H1 (cell line): ENCODE measurements at regions not wholly inside any gene's neighbourhood (a gene's known extent, or its start where the extent isn't known, plus 50 kb on each side); places are given as distances from the start of the nearest gene placed in this dataset.

ENCODE experiments used
- CTCF ChIA-PET: fragments of 300-600 bp; sonication (Branson Sonifier 250); formaldehyde crosslinking; loops from one replicate; lab custom pipeline; 2021; ENCODE audit not compliant: partially characterized antibody; lab: Charles Lee
- POLR2A ChIA-PET: fragments of 300-600 bp; sonication (Branson Sonifier 250); formaldehyde crosslinking; loops from one replicate; lab custom pipeline; 2021; ENCODE audit warnings: inconsistent platforms; ENCODE audit not compliant: partially characterized antibody; lab: Charles Lee
- DNase-seq, 2 experiments: peaks; one replicate each; pipeline versions ENCODE4 v3.0.0 to v3.0.0-alpha.2; 2010 to 2022; ENCODE audit warnings: low spot score in 2 of 2, low read depth in 1 of 2, mixed read lengths in 1 of 2
- FAIRE-seq: peaks from 2 replicates; lab custom pipeline; 2011; peaks lifted over from hg19 to GRCh38; lab: Jason Lieb, UNC
- H2AFZ ChIP-seq: 2 replicates; pipeline ENCODE4 v1.8.1; 2012; ENCODE audit warnings: low read length, inconsistent platforms
- H2AK5ac ChIP-seq: 2 replicates; pipeline ENCODE4 v1.6.1; 2013; ENCODE audit warnings: low read depth, low read length
- H2BK120ac ChIP-seq: replicated peaks from 2 replicates; pipeline ENCODE3; 2013; ENCODE audit warnings: low read depth, low read length, inconsistent platforms
- H2BK12ac ChIP-seq: 2 replicates; pipeline ENCODE4 v1.6.1; 2013; ENCODE audit warnings: low read depth, low read length
- H2BK15ac ChIP-seq: 2 replicates; pipeline ENCODE4 v1.6.1; 2013; ENCODE audit warnings: low read length
- H2BK20ac ChIP-seq: 2 replicates; pipeline ENCODE4 v1.6.1; 2013; ENCODE audit warnings: low read length
- H2BK5ac ChIP-seq: 2 replicates; pipeline ENCODE4 v1.6.1; 2013; ENCODE audit warnings: low read depth, low read length
- H3K14ac ChIP-seq: 2 replicates; pipeline ENCODE4 v1.6.1; 2013; ENCODE audit warnings: inconsistent platforms; ENCODE audit not compliant: insufficient read length
- H3K18ac ChIP-seq: 2 replicates; pipeline ENCODE4 v1.6.1; 2013; ENCODE audit warnings: low read length; ENCODE audit errors: extremely low read depth
- H3K23ac ChIP-seq: 2 replicates; pipeline ENCODE4 v1.6.1; 2013; ENCODE audit warnings: inconsistent platforms; ENCODE audit not compliant: insufficient read length
- H3K23me2 ChIP-seq: 2 replicates; pipeline ENCODE4 v1.6.1; 2013; ENCODE audit warnings: low read depth, low read length
- H3K27ac ChIP-seq: 2 replicates; pipeline ENCODE4 v1.6.1; 2011; ENCODE audit warnings: low read depth, low read length, inconsistent platforms
- H3K27me3 ChIP-seq, 4 experiments: replicated peaks in 1 of 4; 1 replicate in 1 of 4; 2 replicates in 3 of 4; pipeline versions ENCODE4 v1.6.1 to v1.8.1; 2011 to 2013; ENCODE audit warnings: low read length in 3 of 4, mild to moderate bottlenecking in 3 of 4, inconsistent platforms in 2 of 4, mixed read lengths in 2 of 4, moderate library complexity in 1 of 4; ENCODE audit not compliant: control insufficient read depth in 3 of 4, insufficient read depth in 3 of 4; ENCODE audit errors: extremely low read depth in 1 of 4
- H3K36me3 ChIP-seq, 4 experiments: 2 replicates each; pipeline versions ENCODE4 v1.6.1 to v1.8.1; 2011 to 2013; ENCODE audit warnings: mild to moderate bottlenecking in 4 of 4, low read length in 3 of 4, moderate library complexity in 2 of 4, control low read depth in 1 of 4, inconsistent platforms in 1 of 4; ENCODE audit not compliant: insufficient read depth in 4 of 4, control insufficient read depth in 2 of 4
- H3K4ac ChIP-seq: replicated peaks from 2 replicates; pipeline ENCODE3; 2013; ENCODE audit warnings: low read length, low read depth, mixed read lengths, inconsistent platforms; ENCODE audit not compliant: insufficient read length
- H3K4me1 ChIP-seq, 4 experiments: replicated peaks in 1 of 4; 1 replicate in 1 of 4; 2 replicates in 3 of 4; pipeline versions ENCODE4 v1.6.1 to v1.8.1; 2011 to 2013; ENCODE audit warnings: low read length in 3 of 4, inconsistent platforms in 2 of 4, mixed read lengths in 1 of 4; ENCODE audit not compliant: insufficient read depth in 4 of 4, control insufficient read depth in 3 of 4
- H3K4me2 ChIP-seq, 2 experiments: 2 replicates each; pipeline versions ENCODE4 v1.6.1 to v1.8.1; 2011 to 2013; ENCODE audit warnings: low read depth in 2 of 2, low read length in 2 of 2, control low read depth in 1 of 2, inconsistent platforms in 1 of 2, mild to moderate bottlenecking in 1 of 2; ENCODE audit not compliant: insufficient read depth in 1 of 2
- H3K4me3 ChIP-seq, 4 experiments: fragments of 200-600, 300-600 bp in 1 of 4; sonication (generic), shearing (Covaris generic), sonication (Bioruptor Twin) in 1 of 4; 2 replicates each; pipeline versions ENCODE4 v1.5.1 to v1.8.1; 2011 to 2016; ENCODE audit warnings: low read length in 4 of 4, low read depth in 3 of 4, control low read depth in 2 of 4, inconsistent platforms in 2 of 4, mild to moderate bottlenecking in 2 of 4, mixed read lengths in 1 of 4, moderate library complexity in 1 of 4; ENCODE audit not compliant: insufficient read depth in 2 of 4; ENCODE audit errors: extremely low read depth in 1 of 4
- H3K56ac ChIP-seq: replicated peaks from 2 replicates; pipeline ENCODE3; 2013; ENCODE audit warnings: low read depth, mild to moderate bottlenecking, mixed read lengths, low read length, inconsistent platforms; ENCODE audit not compliant: insufficient read length
- H3K79me1 ChIP-seq: 2 replicates; pipeline ENCODE4 v1.6.1; 2013; ENCODE audit warnings: low read depth, low read length, control low read depth
- H3K79me2 ChIP-seq, 2 experiments: 2 replicates each; pipeline versions ENCODE4 v1.6.1 to v1.8.1; 2012 to 2013; ENCODE audit warnings: low read length in 2 of 2, mild to moderate bottlenecking in 2 of 2, inconsistent platforms in 1 of 2; ENCODE audit not compliant: insufficient read depth in 2 of 2, control insufficient read depth in 1 of 2
- H3K9ac ChIP-seq, 4 experiments: replicated peaks in 1 of 4; 1 replicate in 1 of 4; 2 replicates in 3 of 4; pipeline versions ENCODE4 v1.6.1 to v1.8.1; 2011 to 2013; ENCODE audit warnings: low read depth in 3 of 4, low read length in 3 of 4, control low read depth in 2 of 4, mild to moderate bottlenecking in 2 of 4, moderate library complexity in 2 of 4, inconsistent platforms in 1 of 4; ENCODE audit errors: extremely low read depth in 1 of 4
- H3K9me3 ChIP-seq, 2 experiments: 2 replicates each; pipeline versions ENCODE4 v1.6.1 to v1.8.1; 2012 to 2013; ENCODE audit warnings: mild to moderate bottlenecking in 2 of 2, moderate library complexity in 2 of 2, control low read depth in 1 of 2, inconsistent platforms in 1 of 2, low read depth in 1 of 2, low read length in 1 of 2, mixed read lengths in 1 of 2; ENCODE audit not compliant: insufficient read depth in 2 of 2
- H4K20me1 ChIP-seq, 2 experiments: replicated peaks in 1 of 2; 2 replicates each; pipeline versions ENCODE3 to v1.8.1; 2011 to 2013; ENCODE audit warnings: inconsistent platforms in 2 of 2, low read length in 2 of 2, mild to moderate bottlenecking in 1 of 2; ENCODE audit not compliant: insufficient read depth in 2 of 2, control insufficient read depth in 1 of 2
- H4K5ac ChIP-seq: 2 replicates; pipeline ENCODE4 v1.6.1; 2013; ENCODE audit warnings: low read length, low read depth, mixed read lengths, inconsistent platforms; ENCODE audit not compliant: insufficient read length
- H4K8ac ChIP-seq: 2 replicates; pipeline ENCODE4 v1.8.0; 2013; ENCODE audit warnings: mild to moderate bottlenecking, moderate library complexity, low read length, inconsistent platforms; ENCODE audit not compliant: insufficient read depth; ENCODE audit errors: extremely low read depth
- H4K91ac ChIP-seq: replicated peaks from 2 replicates; pipeline ENCODE3; 2013; ENCODE audit warnings: low read length, mixed read lengths, inconsistent platforms; ENCODE audit not compliant: insufficient read length
- CBX5 ChIP-seq: fragments of 300-800, 300-1000 bp; sonication (generic); IDR thresholded peaks from 2 replicates; pipeline ENCODE4 v1.7.1; 2016; ENCODE audit warnings: antibody characterized with exemption, low read length, low read depth
- CBX8 ChIP-seq: fragments of 300-800, 300-1000 bp; sonication (generic); IDR thresholded peaks from 2 replicates; pipeline ENCODE4 v1.7.1; 2016; ENCODE audit warnings: low read depth, low read length, borderline replicate concordance
- JUN ChIP-seq: IDR thresholded peaks from 2 replicates; pipeline ENCODE4 v1.6.1; 2011; ENCODE audit warnings: low read depth, mild to moderate bottlenecking, improper control_type of control experiment, low read length
- KDM5A ChIP-seq: fragments of 200-600 bp; IDR thresholded peaks from 2 replicates; pipeline ENCODE4 v1.7.1; 2012; ENCODE audit warnings: mild to moderate bottlenecking, low read length, inconsistent platforms, mixed read lengths
- POLR2AphosphoS5 ChIP-seq: IDR thresholded peaks from 2 replicates; pipeline ENCODE4 v1.6.1; 2011; ENCODE audit warnings: low read depth, low read length
- RBBP5 ChIP-seq: IDR thresholded peaks from 2 replicates; pipeline ENCODE4 v1.7.1; 2012; ENCODE audit warnings: low read depth, mild to moderate bottlenecking, inconsistent platforms, low read length, moderate library complexity, borderline replicate concordance
- SIX5 ChIP-seq: IDR thresholded peaks from 2 replicates; pipeline ENCODE4 v1.6.1; 2011; ENCODE audit warnings: mild to moderate bottlenecking, low read depth, low read length
- SUZ12 ChIP-seq: fragments of 200-600 bp; sonication (generic); IDR thresholded peaks from 2 replicates; pipeline ENCODE4 v1.6.1; 2012; ENCODE audit warnings: mild to moderate bottlenecking, inconsistent platforms, low read length, moderate library complexity, mixed read lengths
- WGBS, 2 experiments: shearing (Covaris generic) in 1 of 2; methylation state at CpG; one replicate each; pipeline versions ENCODE4 v1.1.6 to v1.1.7; 2013 to 2015; ENCODE audit warnings: low lambda C conversion rate in 2 of 2, mixed read lengths in 2 of 2, inconsistent platforms in 1 of 2, low coverage in 1 of 2, missing lambda C conversion rate in 1 of 2; ENCODE audit not compliant: insufficient replicate concordance in 2 of 2, insufficient coverage in 1 of 2, insufficient read length in 1 of 2; ENCODE audit errors: extremely low coverage in 1 of 2, missing lambda C conversion rate in 1 of 2; 5-methylcytosine and 5-hydroxymethylcytosine counted together
- TF ChIP-seq, protein P1 (sequence below): IDR thresholded peaks from 2 replicates; pipeline ENCODE4 v1.6.1; 2012; ENCODE audit warnings: inconsistent platforms
- TF ChIP-seq, protein P2 (sequence below), 3 experiments: IDR thresholded peaks; 1 replicate in 2 of 3; 2 replicates in 1 of 3; pipeline versions ENCODE4 v1.5.1 to v1.6.1; 2011; ENCODE audit warnings: low read length in 3 of 3, mild to moderate bottlenecking in 3 of 3, inconsistent platforms in 2 of 3, low read depth in 1 of 3, moderate library complexity in 1 of 3; ENCODE audit not compliant: insufficient read depth in 1 of 3; ENCODE audit errors: control extremely low read depth in 1 of 3
- TF ChIP-seq, protein P3 (sequence below): IDR thresholded peaks from 2 replicates; pipeline ENCODE4 v1.6.1; 2011; ENCODE audit warnings: low read length, improper control_type of control experiment

DNA sequence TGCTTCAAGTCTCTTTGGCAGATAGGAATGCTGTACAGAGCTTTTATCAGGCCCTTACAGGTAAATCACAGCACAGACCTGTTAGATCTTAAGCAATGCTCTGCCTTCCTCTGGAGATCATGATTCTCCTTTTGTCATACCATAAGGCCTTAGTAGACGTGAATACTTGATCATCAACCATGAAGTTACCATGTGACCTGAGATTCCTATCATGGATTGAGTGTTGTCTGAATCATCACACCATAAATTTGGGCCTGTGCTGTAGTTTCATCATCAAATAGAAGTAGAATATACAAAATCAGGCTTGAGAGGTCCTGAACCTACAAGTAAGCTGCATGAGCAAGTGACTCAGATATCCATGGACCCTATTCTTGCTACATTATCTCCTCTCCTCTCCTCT is 466.8 kb upstream of the INTU start:
- no peak overlapping the region for H3K27ac ChIP-seq
- no peak overlapping the region for H3K23ac ChIP-seq
- H3K27me3 ChIP-seq = no peaks in the 10 kb centered on the region
- no peak for FAIRE-seq
- H3K14ac ChIP-seq = no peak overlapping the region
- H3K56ac ChIP-seq = no peak overlapping the region
- no peak overlapping the region for H2AK5ac ChIP-seq
- H4K20me1 ChIP-seq = no peaks in the 10 kb centered on the region
- no peaks in the 10 kb centered on the region for H3K79me2 ChIP-seq
- no peaks in the 10 kb centered on the region for H3K79me1 ChIP-seq
- ChIA-PET POLR2A (no interaction called here), CTCF (no interaction called here)
- H3K36me3 ChIP-seq = no peaks in the 10 kb centered on the region
- no peaks in the 10 kb centered on the region for H3K4me1 ChIP-seq
- H2BK15ac ChIP-seq = no peak overlapping the region
- WGBS, 2 experiments = 93% methylated on average over 1 of the region's 1 CpG; no CpG with 5 or more reads in 1 of the 2 experiments
- no peak overlapping the region for H3K9ac ChIP-seq
- H4K8ac ChIP-seq = no peak overlapping the region
- no peak for DNase-seq
- H2AFZ ChIP-seq = 0 out of 2 replicates have a peak overlapping the region, but pooled peaks have one; percentile 6
- H2BK12ac ChIP-seq = no peak overlapping the region
- H3K18ac ChIP-seq = no peak overlapping the region
- no peak overlapping the region for H2BK20ac ChIP-seq
- no peak overlapping the region for H2BK120ac ChIP-seq
- H3K23me2 ChIP-seq = no peaks in the 10 kb centered on the region
- H3K4me2 ChIP-seq = no peak overlapping the region
- H4K91ac ChIP-seq = no peak overlapping the region
- H3K9me3 ChIP-seq = peaks cover under 1 to 1% of the 10 kb centered on the region in 2 experiments; a peak in 2 of 4 replicates
- H3K4me3 ChIP-seq = no peak overlapping the region
- no peak overlapping the region for H4K5ac ChIP-seq
- H3K4ac ChIP-seq = no peak overlapping the region
- H2BK5ac ChIP-seq = no peak overlapping the region
- no peak for TF ChIP-seq CBX5
- TF ChIP-seq CBX8 = no peak
- no peak for TF ChIP-seq RBBP5
- TF ChIP-seq KDM5A = no peak
- no peak for TF ChIP-seq JUN
- no peak for TF ChIP-seq SIX5
- TF ChIP-seq, protein P1, sequence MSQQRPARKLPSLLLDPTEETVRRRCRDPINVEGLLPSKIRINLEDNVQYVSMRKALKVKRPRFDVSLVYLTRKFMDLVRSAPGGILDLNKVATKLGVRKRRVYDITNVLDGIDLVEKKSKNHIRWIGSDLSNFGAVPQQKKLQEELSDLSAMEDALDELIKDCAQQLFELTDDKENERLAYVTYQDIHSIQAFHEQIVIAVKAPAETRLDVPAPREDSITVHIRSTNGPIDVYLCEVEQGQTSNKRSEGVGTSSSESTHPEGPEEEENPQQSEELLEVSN = no peak
- TF ChIP-seq SUZ12 = no peak
- TF ChIP-seq, protein P2, sequence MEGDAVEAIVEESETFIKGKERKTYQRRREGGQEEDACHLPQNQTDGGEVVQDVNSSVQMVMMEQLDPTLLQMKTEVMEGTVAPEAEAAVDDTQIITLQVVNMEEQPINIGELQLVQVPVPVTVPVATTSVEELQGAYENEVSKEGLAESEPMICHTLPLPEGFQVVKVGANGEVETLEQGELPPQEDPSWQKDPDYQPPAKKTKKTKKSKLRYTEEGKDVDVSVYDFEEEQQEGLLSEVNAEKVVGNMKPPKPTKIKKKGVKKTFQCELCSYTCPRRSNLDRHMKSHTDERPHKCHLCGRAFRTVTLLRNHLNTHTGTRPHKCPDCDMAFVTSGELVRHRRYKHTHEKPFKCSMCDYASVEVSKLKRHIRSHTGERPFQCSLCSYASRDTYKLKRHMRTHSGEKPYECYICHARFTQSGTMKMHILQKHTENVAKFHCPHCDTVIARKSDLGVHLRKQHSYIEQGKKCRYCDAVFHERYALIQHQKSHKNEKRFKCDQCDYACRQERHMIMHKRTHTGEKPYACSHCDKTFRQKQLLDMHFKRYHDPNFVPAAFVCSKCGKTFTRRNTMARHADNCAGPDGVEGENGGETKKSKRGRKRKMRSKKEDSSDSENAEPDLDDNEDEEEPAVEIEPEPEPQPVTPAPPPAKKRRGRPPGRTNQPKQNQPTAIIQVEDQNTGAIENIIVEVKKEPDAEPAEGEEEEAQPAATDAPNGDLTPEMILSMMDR (IDR thresholded peaks at IDR 0.05; ENCODE audit: control extremely low read depth in 1 of 3, insufficient read depth in 1 of 3, low read depth in 1 of 3, low read length in 3 of 3) = no peak
- TF ChIP-seq POLR2AphosphoS5 = no peak
- TF ChIP-seq, protein P3, sequence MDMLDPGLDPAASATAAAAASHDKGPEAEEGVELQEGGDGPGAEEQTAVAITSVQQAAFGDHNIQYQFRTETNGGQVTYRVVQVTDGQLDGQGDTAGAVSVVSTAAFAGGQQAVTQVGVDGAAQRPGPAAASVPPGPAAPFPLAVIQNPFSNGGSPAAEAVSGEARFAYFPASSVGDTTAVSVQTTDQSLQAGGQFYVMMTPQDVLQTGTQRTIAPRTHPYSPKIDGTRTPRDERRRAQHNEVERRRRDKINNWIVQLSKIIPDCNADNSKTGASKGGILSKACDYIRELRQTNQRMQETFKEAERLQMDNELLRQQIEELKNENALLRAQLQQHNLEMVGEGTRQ = no peak
